HG03025 (cell line): ENCODE measurements at regions not wholly inside any gene's neighbourhood (a gene's known extent, or its start where the extent isn't known, plus 50 kb on each side); places are given as distances from the start of the nearest gene placed in this dataset.
"Not testable (repeated sequence)": the region's sequence is repeated elsewhere in the genome, so short reads cannot be mapped to it uniquely, and the experiment has no call there.

Experiments used
- ATAC-seq: cut with Tn5 transposase; IDR thresholded peaks from one replicate; pipeline ENCODE4 v1.9.1; 2021; ENCODE audit warnings: mild to moderate bottlenecking, moderate library complexity; ENCODE audit not compliant: unreplicated experiment, low FRiP score

DNA sequence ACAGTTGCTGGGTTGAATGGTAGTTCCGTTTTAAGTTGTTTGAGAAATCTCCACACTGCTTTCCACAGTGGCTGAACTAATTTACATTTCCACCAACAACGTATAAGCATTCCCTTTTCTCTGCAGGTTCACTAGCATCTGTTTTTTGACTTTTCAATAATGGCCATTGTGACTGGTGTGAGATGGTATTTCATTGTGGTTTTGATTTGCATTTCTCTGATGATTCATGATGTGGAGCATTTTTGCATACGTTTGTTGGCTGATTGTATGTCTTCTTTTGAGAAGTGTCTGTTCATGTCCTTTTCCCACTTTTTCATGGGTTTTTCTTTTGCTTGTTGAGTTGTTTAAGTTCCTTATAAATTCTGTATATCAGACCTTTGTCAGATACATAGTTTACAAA lies 150.2 kb upstream of the MAP3K1 start:
- not testable (repeated sequence) for ATAC-seq

DNA sequence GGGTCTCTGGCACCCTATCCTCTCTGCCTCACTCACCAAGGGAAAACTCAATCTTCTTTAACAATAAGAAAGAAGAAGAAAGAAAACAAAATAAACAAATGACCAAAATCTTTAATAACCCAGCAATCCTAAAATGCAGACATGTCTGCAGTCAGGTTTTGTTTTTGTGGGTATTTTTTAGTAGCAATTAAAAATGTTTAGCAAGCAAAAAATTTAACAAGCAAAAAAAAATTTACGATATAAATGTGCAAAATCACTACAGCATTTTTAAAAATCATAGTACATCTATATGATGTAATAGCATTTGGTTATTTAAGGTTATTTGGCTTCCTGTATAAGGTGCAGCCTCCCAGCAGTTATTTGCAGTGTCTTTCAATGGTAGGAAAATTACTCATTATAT lies 151.3 kb upstream of the MAP3K1 start:
- ATAC-seq = no peak

DNA sequence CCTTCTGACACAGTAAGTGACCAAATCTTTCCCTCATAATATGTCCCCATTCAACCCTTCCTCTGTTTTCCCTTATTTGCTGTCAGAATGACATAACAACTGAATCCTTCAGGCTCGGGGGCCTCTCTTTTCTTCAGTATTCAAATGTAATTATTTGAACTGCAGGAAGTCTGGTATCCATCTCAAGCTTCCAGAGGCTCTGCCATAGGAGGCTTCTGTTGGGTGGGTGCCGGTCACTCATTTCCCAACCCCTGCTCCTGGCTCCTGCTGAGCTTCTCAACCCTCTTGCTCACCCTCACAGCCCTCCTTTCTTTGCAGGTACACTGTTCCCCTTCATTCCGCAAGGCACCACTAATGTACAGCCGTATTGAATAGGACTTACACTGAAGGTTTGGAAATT lies 151.8 kb upstream of the MAP3K1 start:
- ATAC-seq = no peak

DNA sequence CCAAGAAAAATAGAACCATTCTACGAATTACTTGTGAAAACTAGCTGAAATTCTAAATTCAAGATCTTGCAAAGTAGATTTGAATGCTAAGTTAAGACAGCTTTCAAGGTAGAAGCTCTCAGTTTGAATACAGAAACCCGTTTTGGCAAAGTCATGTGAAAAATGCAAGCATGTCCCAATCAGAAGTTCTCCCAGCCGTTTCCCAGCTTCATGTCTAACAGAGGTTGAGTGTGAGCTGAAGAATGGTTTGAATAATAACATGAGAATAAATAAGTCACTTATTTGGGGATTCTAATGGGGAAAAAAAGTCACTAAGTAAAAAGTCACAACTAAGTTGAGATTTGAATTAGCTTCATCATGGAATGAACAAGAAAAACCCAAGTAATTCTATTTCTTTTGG lies 152.5 kb upstream of the MAP3K1 start:
- no peak for ATAC-seq

DNA sequence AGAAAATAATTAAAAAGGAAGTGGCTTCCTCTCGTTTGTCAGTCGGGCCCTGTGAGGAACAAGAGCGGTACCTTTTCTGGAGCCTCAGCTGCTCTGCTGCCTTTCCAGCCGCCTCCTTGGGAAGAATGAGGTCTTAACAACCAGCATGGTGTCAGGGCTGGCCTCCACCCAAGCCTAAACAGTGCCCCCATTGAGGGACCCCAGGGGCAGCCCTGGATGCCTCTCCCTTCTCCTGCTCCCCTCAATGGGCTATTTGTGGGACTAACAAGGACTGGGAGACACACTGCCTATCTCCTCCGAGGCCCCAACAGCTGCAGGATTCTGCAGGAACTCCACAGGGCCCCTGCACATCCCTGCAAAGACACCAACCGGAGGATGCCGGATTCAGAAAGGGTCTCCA lies 155.4 kb upstream of the MAP3K1 start:
- ATAC-seq = no peak

DNA sequence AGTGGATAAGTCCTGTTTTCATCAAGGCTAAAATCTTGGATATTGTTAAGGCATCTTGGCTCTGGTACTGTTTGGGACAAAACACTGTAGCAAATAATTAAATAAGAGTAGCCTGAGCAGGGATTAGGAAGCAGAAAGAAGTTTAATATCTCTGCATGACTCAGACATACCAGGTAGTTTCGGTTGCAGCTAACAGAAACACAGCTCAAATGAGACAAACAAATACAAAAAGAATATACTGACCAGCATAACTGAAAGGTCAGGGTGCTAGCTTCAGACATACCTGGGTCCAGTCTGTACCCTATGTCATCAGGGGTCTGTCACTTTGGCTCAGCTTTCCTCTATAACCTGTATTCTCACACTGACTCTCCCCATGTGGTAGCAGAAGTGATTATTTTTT lies 156.4 kb upstream of the MAP3K1 start:
- no peak for ATAC-seq

DNA sequence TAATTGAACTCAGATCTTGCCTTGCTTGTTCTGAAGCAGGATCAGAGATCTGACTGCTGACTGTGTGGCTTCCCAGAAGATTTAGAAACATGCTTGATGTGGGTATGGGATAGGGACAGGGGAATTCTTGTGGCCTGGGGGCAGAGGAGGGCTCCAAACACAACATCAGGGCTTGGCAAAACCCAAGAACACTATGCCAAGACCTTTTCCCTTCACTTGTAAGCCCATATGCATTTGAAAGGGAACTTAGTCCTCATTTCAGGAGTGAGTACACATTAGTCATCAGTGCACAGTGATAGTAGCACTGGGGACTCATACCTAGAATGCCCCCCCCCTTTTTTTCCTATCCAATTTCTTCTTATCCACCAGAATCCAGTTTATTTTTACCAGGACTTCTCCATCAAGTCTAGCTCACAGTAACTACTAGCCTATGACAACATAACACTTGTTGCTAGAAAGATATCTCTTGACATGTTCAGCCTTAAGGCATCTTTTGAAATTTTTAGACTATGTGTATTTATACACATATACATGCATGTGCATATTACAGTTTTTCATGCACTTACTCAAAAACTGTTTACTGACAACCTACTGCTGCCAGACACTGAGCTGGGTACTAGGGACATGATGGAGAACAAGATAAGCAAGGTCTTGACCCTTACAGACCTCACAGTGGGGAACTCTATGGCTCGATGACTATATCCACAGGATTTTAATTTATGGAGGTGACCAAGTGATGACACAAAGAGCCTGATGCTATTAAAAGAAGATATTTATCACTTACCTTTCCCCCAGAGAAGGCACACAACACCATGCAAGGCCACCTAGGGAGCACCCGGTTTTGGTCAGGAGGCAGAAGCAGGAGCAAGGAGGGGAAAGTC lies 158.3 kb upstream of the MAP3K1 start:
- no peak for ATAC-seq

DNA sequence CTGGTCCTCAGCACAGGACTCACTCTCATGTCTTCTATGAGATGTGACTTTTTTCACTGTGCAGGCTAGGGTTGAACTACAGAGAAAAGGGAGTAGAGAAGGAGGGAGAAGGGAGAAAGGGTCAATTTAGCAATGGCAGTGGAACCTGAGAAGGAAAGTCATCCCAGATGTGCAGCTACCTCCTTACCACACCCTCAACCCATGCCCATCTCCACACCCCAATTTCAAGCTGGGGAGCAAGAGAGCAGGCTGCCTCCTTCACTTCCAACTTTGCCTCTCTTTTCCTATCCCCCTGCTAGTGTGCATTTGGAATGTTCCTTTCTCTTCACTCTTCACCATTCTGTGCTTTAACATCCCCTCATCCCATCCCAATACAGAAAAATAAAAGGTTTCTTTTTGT lies 163.5 kb upstream of the MAP3K1 start:
- no peak for ATAC-seq

DNA sequence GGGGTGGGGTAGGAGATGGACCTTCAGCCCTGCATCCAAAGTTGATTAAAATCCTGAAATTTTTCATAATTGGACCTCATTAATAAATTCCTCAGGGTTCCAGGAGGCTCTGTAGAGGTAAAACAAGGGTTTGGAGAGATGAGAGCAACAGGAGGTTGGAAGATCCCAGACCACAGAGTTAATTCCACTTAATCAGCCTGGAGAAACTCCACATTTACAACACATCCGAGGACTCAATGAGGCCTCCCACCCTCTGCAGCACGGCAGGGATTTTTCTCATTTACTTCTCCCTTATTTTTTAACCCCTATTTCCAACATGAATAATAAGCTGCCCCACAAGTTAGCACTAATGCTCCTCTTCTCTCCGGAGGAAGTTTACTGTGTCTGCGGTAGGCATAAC lies 165.0 kb upstream of the MAP3K1 start:
- ATAC-seq = no peak

DNA sequence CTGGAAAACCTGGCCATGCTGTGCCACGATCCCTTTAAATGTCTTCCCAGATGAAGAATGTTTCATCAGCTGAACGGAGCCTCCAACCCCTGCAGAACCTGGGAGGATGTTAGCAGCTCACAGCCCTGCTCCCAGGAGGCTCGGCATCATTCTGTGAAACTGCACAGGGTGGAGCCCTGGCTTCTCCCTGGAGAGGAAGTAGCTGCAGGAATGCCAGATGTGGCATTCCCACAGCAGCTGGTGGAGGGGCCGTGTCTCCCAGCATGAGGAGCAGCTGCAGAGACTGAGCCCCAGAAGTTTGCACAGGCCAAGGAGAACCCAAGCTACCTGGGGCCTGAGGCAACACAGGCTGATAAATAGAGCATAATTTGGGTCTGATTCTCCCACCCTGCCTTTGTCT lies 165.8 kb upstream of the MAP3K1 start:
- no peak for ATAC-seq

DNA sequence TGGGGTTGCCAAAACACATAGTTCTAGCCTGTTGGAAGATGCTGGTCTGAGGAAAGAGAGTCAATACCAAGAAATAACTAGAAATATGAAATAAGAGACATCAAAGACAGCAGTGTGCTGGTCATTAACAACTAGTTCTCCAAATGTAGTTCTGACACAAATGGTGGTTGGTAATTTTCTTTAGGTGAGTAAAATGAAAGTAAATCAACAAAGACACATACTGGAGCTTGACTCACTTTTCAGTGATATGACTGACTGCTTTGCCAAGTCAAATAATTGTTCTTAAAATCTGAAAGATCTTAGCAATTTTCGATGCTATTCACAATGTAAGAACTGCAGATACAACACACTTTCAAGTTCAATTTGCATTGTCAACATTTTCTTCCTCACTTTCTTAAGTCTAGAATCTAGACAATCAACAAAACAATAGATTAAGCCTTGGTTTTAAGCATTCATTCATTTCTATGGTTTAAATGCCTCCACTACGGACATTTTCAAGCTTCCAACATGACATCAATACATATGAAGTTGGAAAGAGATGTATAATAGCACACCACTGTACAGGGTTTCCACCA lies 166.8 kb upstream of the MAP3K1 start:
- no peak for ATAC-seq

DNA sequence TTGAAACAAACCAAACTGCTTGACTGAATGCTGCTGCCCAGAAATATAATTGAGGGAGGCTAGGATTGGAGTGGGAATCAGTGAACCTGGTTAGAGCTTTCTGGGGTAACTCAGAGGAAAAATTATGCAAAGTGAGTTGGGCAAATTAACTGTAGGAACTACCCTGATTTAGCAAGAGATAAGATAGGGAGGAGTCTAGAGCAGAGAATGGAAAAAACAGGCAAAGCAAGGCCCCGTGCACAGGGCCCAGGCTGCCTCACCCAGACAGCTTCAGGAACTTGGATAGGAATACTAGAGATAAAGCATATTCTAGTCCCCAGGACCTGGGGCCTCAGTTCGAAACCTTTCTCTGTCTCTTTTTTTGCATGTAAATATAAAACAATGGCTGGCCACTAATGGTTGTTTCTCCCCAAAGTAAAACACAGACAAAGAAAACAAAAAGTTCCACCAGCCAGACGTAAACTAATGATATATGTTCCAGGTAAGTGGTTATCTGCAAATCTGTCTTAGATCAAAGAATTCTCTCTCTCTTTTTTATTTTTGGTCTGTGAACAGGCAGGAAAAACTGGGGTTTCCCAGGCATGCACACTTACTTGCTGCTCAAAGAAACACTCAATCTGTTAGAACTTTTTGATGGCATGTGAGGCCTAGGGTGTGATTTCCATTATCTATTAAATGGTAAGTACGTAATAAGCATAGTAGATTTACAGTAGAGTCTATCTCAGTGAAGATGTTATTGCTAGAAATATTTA lies 168.1 kb upstream of the MAP3K1 start:
- ATAC-seq = no peak

DNA sequence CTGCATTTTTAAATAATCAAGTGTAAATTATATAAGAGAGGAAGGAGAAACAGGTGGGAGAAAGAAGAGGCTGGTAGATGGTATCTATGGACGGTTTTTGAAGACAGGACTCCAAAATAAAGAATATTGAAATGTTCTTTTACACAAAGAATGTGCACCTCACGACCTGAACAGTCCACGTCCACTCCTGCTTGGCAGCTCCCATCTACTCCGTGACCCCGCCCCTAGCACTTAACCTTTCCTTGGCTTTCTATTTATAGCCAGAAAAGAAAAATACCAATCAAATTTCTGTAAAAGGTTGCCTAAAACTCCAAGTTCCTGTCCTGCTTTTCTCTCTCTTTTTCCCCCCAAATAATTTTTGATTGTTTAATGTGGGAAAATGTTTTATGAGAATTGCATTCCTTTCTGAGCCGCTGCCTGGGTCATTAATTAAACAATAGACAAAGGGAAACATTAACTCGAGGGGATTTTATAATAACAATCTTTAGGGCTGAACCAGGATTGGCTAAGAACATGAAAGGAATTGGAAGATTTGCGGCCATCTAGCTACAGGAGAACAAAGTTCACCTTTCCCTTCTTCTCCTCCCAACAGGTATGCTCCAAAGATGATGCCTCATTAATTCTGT lies 173.6 kb upstream of the MAP3K1 start:
- ATAC-seq = no peak

DNA sequence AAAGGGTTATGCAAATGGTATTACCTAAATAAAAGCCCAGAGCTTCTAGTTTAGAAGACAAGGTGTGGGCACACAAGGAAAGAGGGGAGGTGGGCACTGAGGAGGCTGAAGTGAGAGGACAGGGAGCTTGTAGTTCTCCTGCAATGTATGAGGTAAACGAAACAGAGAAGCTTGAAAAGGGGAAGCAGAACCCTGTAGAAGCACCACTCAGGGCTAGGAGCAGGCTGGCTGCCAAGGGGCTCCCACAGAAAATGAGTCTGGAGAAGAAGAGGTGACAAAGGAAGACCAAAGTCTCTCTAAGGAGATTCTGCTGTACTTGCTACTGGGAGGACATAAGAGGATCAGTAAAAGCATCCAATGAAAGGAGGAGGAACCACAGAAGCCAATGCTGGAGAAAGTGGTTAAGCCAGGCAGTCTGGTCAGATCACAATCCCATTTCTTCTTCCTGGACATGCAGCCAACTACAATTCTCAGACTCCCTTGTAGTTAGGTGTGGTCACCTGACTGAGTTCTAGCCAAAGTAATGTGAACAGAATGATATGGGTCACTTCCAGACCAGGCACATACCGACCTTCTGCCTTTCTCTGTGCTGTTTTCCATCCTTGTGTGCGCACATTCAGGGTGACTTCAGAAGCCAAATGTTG lies 174.5 kb upstream of the MAP3K1 start:
- ATAC-seq = no peak

DNA sequence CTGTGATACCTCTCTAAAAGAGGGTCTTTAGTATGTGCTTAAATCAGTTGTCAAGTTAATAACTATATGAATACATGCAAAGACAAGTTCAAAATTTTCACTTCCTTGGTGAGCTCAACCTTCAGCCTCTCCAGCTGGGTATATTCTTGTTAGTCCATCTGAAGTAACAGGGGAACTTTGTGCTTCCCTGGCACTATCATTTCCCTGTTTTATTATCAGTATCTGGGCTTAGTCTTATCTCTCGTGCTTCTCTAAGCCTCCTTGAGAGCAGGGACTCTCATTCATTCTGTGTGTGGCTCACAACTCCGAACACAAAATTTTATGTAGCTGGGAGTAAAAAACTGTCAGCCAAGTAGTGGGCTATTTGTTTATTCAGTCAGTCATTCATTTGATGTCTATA lies 175.9 kb upstream of the MAP3K1 start:
- no peak for ATAC-seq

DNA sequence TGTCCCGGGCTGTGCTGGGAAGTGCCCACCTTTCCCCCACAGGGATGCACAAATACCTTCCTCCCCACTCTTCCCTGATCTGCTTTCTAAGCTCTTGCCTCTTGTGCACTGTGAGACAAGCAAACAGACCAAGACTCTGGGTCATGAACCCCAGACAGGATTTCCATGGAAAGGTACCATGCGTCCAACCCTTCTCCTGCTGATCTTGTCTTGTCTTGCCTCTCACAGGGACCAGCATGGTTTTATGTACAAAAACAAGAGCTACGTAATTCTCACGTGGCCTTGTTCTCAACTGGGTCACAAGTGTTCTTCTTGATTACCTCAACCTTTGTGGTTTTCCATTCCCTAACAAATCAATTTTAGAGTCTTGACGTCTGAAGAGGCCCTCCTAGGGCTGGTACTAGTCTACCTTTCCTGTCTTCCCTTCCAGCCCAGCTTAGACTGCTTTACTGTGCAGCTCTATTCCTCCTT lies 176.5 kb upstream of the MAP3K1 start:
- no peak for ATAC-seq

DNA sequence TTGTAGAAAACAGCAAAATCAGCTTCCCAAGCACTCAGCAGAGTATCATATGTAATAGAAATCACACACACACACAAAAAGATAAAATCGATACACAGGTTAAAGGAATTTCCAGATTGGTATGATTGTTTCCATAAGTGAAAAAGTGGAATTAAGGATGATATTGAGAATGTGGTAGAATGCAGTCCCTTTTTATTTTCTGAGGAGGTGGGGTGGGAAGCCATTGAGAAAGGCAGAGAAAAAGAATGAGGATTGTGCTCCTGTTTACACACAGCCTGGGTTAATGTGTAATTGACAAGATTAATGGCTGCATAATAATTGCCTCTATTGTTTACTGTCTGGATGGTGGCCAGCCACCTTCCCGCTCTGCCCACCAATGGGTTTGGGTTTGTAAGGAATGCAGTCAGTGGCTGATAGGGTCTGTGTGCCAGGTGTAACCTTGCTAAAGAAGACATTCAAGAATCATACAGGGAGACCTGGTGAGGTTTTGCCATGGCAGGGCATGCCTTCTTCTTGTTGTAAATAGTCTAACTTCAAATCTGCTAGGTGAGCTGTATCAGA lies 177.2 kb upstream of the MAP3K1 start:
- ATAC-seq = no peak

DNA sequence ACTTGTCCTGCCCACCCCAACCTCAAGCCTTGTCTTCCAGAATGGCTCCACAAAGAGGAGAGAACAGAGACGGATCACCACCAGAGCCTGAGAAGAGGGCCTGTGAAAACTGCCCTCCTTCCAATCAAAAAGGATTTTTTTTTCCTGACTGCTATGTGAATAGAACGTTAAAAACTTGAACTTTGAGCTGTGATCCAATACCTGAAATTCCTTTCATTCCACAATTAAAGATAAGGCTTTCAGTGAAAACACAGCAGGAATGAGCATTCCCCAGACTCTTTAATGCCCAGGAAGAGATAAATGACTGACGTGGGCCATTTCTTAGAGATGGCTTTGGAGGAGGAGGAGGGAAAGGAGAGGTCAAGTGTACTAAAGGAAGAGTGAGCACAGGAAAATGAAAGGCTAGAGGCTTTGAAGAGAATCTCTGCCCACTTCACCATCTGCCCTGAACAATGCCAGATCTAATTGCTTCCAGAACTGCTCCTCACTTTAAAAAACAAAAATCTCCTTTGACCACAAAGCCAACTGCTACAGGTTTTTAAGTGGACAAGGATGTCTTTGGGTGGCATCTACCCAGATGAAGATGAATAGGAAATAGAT lies 177.9 kb upstream of the MAP3K1 start:
- no peak for ATAC-seq

DNA sequence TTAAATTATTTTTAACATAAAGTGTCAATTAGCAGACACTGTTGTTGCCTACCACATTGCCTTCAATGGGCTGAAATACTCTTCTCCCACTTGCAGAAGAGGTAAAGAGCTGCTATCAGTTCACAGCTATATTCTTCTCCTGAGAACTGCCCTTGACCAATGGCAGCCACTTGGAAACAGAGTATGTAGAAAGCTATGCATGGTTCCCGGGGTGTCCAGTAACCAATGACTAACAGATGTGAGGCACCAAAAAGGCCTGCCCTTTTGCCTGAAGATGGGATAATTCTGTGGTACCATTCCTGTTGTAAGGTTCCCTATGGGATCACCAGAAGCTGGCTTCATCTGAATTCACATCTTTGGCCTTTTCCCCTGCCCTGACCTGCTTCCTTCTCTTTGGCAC lies 181.4 kb upstream of the MAP3K1 start:
- ATAC-seq = no peak

DNA sequence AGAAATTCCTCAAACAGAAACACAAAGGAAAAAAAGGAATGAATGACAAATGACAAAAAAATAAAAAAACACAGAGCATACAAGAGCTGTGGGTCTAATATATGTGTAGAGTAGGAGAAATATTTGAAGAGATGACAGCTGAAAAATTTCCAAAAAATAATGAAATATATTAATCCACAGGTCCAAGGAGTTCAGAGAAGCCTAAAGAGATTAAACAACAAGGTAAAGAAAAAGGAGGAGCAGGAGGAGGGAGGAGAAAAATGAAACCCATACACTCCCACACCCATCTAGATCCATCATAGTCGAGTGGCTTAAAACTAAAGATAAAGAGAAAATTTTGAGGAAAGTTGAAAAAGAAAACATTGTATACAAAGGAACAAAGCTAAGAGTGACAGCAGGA lies 182.4 kb upstream of the MAP3K1 start:
- no peak for ATAC-seq
